Hepatic stellate cell (primary cell): ENCODE measurements at regions not wholly inside any gene's neighbourhood (a gene's known extent, or its start where the extent isn't known, plus 50 kb on each side); places are given as distances from the start of the nearest gene placed in this dataset.

Experiments
- DNase-seq: peaks from one replicate; pipeline ENCODE4 v3.0.0; 2011; ENCODE audit warnings: low spot score

GRCh38 chr7:46203926-46204325 is 282.9 kb upstream of the IGFBP3 start:
- DNase-seq = no peak

GRCh38 chr7:46202379-46202778 is 281.3 kb upstream of the IGFBP3 start:
- DNase-seq = no peak

- DNase-seq = no peak
These were observed 280.9 kb upstream of the IGFBP3 start for GRCh38 chr7:46201961-46202360.

- no peak for DNase-seq
These were observed 277.6 kb upstream of the IGFBP3 start for GRCh38 chr7:46198701-46199100.

- no peak for DNase-seq
These were observed 276.9 kb upstream of the IGFBP3 start for GRCh38 chr7:46197785-46198540.

- no peak for DNase-seq
These were observed 274.9 kb upstream of the IGFBP3 start for GRCh38 chr7:46195934-46196333.

GRCh38 chr7:46192271-46192670 is 271.2 kb upstream of the IGFBP3 start:
- no peak for DNase-seq

- peak; percentile 39 for DNase-seq
These were observed 270.7 kb upstream of the IGFBP3 start for GRCh38 chr7:46191776-46192175.

- DNase-seq = no peak
These were observed 270.2 kb upstream of the IGFBP3 start for GRCh38 chr7:46191296-46191695.

GRCh38 chr7:46189255-46189790 is 268.3 kb upstream of the IGFBP3 start:
- no peak for DNase-seq

GRCh38 chr7:46186131-46186530 is 265.1 kb upstream of the IGFBP3 start:
- no peak for DNase-seq

- DNase-seq = no peak
These were observed 258.1 kb upstream of the IGFBP3 start for GRCh38 chr7:46179061-46179610.

- DNase-seq = peak; percentile 44
These were observed 257.6 kb upstream of the IGFBP3 start for GRCh38 chr7:46178661-46179060.

GRCh38 chr7:46177821-46178220 is 256.7 kb upstream of the IGFBP3 start:
- no peak for DNase-seq

- DNase-seq = no peak
These were observed 254.1 kb upstream of the IGFBP3 start for GRCh38 chr7:46175221-46175620.

GRCh38 chr7:46174196-46174580 is 253.1 kb upstream of the IGFBP3 start:
- no peak for DNase-seq

- no peak for DNase-seq
These were observed 252.6 kb upstream of the IGFBP3 start for GRCh38 chr7:46173476-46174195.

GRCh38 chr7:46170792-46171191 is 249.7 kb upstream of the IGFBP3 start:
- no peak for DNase-seq

GRCh38 chr7:46170021-46170420 is 248.9 kb upstream of the IGFBP3 start:
- no peak for DNase-seq

GRCh38 chr7:46169384-46169755 is 248.3 kb upstream of the IGFBP3 start:
- DNase-seq = no peak

GRCh38 chr7:46168671-46169383 is 247.8 kb upstream of the IGFBP3 start:
- no peak for DNase-seq

- DNase-seq = no peak
These were observed 247.2 kb upstream of the IGFBP3 start for GRCh38 chr7:46168231-46168630.
